ENCODE measurements at regions not wholly inside any gene's neighbourhood (a gene's known extent, or its start where the extent isn't known, plus 50 kb on each side); places are given as distances from the start of the nearest gene placed in this dataset.

- TF ChIP-seq, protein P1, sequence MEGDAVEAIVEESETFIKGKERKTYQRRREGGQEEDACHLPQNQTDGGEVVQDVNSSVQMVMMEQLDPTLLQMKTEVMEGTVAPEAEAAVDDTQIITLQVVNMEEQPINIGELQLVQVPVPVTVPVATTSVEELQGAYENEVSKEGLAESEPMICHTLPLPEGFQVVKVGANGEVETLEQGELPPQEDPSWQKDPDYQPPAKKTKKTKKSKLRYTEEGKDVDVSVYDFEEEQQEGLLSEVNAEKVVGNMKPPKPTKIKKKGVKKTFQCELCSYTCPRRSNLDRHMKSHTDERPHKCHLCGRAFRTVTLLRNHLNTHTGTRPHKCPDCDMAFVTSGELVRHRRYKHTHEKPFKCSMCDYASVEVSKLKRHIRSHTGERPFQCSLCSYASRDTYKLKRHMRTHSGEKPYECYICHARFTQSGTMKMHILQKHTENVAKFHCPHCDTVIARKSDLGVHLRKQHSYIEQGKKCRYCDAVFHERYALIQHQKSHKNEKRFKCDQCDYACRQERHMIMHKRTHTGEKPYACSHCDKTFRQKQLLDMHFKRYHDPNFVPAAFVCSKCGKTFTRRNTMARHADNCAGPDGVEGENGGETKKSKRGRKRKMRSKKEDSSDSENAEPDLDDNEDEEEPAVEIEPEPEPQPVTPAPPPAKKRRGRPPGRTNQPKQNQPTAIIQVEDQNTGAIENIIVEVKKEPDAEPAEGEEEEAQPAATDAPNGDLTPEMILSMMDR (IDR thresholded peaks at IDR 0.05; ENCODE audit: insufficient read depth, low read length) = no peak
- no peak for DNase-seq (ENCODE audit: low read depth)
- no peak overlapping the region for H3K4me3 ChIP-seq (ENCODE audit: low read depth, low read length)
Observed at GRCh38 chr1:102593276-102593675, 515.0 kb downstream of the COL11A1 start.

DNA sequence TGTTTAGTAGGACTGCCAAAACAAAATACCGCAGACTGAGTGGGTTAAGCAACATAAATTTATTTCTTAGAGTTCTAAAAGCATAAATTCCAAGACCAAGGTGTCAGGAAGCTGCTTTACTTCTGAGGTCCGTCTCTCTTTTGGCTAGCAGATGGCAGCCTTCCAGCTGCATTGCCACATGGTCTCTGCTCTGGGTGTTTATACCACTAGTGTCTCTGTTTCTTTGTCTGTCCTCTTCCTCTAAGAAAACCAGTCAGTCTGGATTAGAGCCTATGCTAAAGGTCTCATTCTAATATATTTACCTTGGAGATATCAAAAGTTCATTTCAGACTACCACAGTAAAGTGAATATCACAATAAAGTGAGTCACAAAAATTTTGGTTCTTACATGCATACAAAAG is 519.8 kb downstream of the COL11A1 start:
- no peak for DNase-seq (ENCODE audit: low read depth)
- H3K4me3 ChIP-seq (ENCODE audit: low read depth, low read length) = no peak overlapping the region
- TF ChIP-seq, protein P1 (IDR thresholded peaks at IDR 0.05; ENCODE audit: insufficient read depth, low read length) = no peak

GRCh38 chr1:102586022-102586421 is 522.3 kb downstream of the COL11A1 start:
- TF ChIP-seq, protein P1 (IDR thresholded peaks at IDR 0.05; ENCODE audit: insufficient read depth, low read length) = no peak
- no peak for DNase-seq (ENCODE audit: low read depth)
- no peak overlapping the region for H3K4me3 ChIP-seq (ENCODE audit: low read depth, low read length)

DNA sequence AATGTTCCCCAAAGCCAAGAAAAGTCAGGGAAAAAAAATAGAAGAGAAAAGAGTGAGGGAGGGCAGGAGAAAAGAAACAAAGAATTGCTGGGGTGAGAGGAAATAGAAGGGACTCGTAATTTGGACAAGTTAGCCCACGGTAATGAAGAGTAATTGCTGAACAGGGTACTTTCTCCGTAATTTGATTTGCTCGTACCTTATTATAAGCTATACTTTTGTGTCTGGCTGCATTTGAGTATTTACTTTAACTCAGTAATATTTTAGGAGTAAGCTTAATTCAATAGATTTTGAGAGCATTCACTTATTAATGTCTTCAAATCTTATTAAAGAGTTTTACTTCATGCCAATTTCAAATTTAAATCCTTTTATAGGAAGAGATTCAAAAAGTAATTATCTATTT is 527.5 kb downstream of the COL11A1 start:
- no peak overlapping the region for H3K4me3 ChIP-seq (ENCODE audit: low read depth, low read length)
- TF ChIP-seq, protein P1 (IDR thresholded peaks at IDR 0.05; ENCODE audit: insufficient read depth, low read length) = no peak

DNA sequence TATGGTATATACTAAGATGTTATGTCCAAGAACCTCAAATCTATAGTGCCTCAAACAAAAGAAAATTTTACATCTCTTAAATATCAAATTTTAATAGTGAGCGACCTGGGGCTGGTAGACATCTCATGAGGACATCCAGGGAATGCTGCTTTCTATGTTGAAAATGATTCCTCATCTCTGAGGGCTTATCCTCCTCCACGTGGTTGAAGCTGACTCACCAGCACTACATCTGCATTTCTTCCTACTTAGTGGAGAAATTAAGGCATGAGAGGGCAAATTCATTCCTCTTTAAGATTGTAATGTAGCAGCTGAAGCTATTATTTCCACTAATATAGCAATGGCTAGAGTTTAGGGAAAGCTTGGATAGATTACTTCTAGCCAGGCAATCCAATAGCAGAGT is 529.5 kb downstream of the COL11A1 start:
- TF ChIP-seq, protein P1 (IDR thresholded peaks at IDR 0.05; ENCODE audit: insufficient read depth, low read length) = no peak
- no peak for DNase-seq (ENCODE audit: low read depth)
- no peak overlapping the region for H3K4me3 ChIP-seq (ENCODE audit: low read depth, low read length)

More for the DNA sequence above, 527.5 kb downstream of the COL11A1 start:
- no peak for DNase-seq (ENCODE audit: low read depth)

- H3K4me3 ChIP-seq (ENCODE audit: low read depth, low read length) = no peak overlapping the region
- TF ChIP-seq, protein P1 (IDR thresholded peaks at IDR 0.05; ENCODE audit: insufficient read depth, low read length) = no peak
- DNase-seq (ENCODE audit: low read depth) = no peak
Observed at GRCh38 chr1:102572637-102573036, 535.7 kb downstream of the COL11A1 start.

- H3K4me3 ChIP-seq (ENCODE audit: low read depth, low read length) = no peak overlapping the region
- TF ChIP-seq, protein P1 (IDR thresholded peaks at IDR 0.05; ENCODE audit: insufficient read depth, low read length) = no peak
- no peak for DNase-seq (ENCODE audit: low read depth)
Observed at GRCh38 chr1:102566182-102566581, 542.1 kb downstream of the COL11A1 start.
